ENCODE measurements at regions not wholly inside any gene's neighbourhood (a gene's known extent, or its start where the extent isn't known, plus 50 kb on each side); places are given as distances from the start of the nearest gene placed in this dataset.

GRCh38 chr9:115374724-115375268 is 256.8 kb upstream of the TNC start:
- no peak for TF ChIP-seq EP300 (IDR thresholded peaks at IDR 0.05; ENCODE audit: borderline replicate concordance in 1 of 2, low read depth in 1 of 2, low read length in 1 of 2)
- no peak for TF ChIP-seq CTCF (IDR thresholded peaks at IDR 0.05)
- TF ChIP-seq MXI1 (IDR thresholded peaks at IDR 0.05; ENCODE audit: low read depth, low read length) = no peak
- no peak for TF ChIP-seq GABPA (IDR thresholded peaks at IDR 0.05; ENCODE audit: low read depth)
- no peak for TF ChIP-seq FOSL2 (IDR thresholded peaks at IDR 0.05; ENCODE audit: borderline replicate concordance, low read depth)
- TF ChIP-seq RFX5 (IDR thresholded peaks at IDR 0.05; ENCODE audit: low read length) = no peak
- TF ChIP-seq, protein P1, sequence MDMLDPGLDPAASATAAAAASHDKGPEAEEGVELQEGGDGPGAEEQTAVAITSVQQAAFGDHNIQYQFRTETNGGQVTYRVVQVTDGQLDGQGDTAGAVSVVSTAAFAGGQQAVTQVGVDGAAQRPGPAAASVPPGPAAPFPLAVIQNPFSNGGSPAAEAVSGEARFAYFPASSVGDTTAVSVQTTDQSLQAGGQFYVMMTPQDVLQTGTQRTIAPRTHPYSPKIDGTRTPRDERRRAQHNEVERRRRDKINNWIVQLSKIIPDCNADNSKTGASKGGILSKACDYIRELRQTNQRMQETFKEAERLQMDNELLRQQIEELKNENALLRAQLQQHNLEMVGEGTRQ (IDR thresholded peaks at IDR 0.05; ENCODE audit: borderline replicate concordance, low read depth, low read length) = no peak
- TF ChIP-seq EZH2phosphoT487 (IDR thresholded peaks at IDR 0.05; ENCODE audit: borderline replicate concordance, low read depth) = no peak

Data from SK-N-SH (cell line).